Liver (tissue), 8 donors: ENCODE measurements at regions not wholly inside any gene's neighbourhood (a gene's known extent, or its start where the extent isn't known, plus 50 kb on each side); places are given as distances from the start of the nearest gene placed in this dataset.

Experiments
- DNase-seq: peaks from one replicate; pipeline ENCODE4 v3.0.0-alpha.2; 2017; ENCODE audit warnings: low spot score
- H3K27ac ChIP-seq, 2 donors: one replicate each; pipeline ENCODE4 v1.7.0; 2013; ENCODE audit warnings: inconsistent platforms in 2 of 2, low read length in 2 of 2, control low read depth in 1 of 2, low read depth in 1 of 2, mild to moderate bottlenecking in 1 of 2
- H3K27me3 ChIP-seq, 4 donors: one replicate each; pipeline versions ENCODE4 v1.6.1 to v1.7.0; 2013; ENCODE audit warnings: low read length in 3 of 4, inconsistent platforms in 1 of 4, mild to moderate bottlenecking in 1 of 4, moderate library complexity in 1 of 4; ENCODE audit not compliant: control insufficient read depth in 4 of 4, insufficient read depth in 4 of 4
- H3K36me3 ChIP-seq, 4 donors: one replicate each; pipeline versions ENCODE4 v1.6.1 to v1.7.0; 2013; ENCODE audit warnings: low read length in 3 of 4, mild to moderate bottlenecking in 3 of 4, low read depth in 1 of 4, moderate library complexity in 1 of 4; ENCODE audit not compliant: control insufficient read depth in 4 of 4, insufficient read depth in 3 of 4
- H3K4me1 ChIP-seq, 4 donors: one replicate each; pipeline versions ENCODE4 v1.6.1 to v1.7.0; 2013; ENCODE audit warnings: low read length in 3 of 4, mild to moderate bottlenecking in 3 of 4, moderate library complexity in 1 of 4; ENCODE audit not compliant: control insufficient read depth in 4 of 4, insufficient read depth in 4 of 4
- H3K4me3 ChIP-seq, 3 donors: one replicate each; pipeline versions ENCODE4 v1.6.1 to v1.7.0; 2013; ENCODE audit warnings: low read length in 3 of 3, control low read depth in 1 of 3, low read depth in 1 of 3, mild to moderate bottlenecking in 1 of 3
- H3K9ac ChIP-seq, 2 donors: one replicate each; pipeline ENCODE4 v1.7.0; 2013; ENCODE audit warnings: low read length in 2 of 2, mild to moderate bottlenecking in 2 of 2, moderate library complexity in 2 of 2, control low read depth in 1 of 2, low read depth in 1 of 2
- H3K9me3 ChIP-seq, 4 donors: one replicate each; pipeline versions ENCODE4 v1.6.1 to v1.7.0; 2013; ENCODE audit warnings: low read length in 3 of 4; ENCODE audit not compliant: control insufficient read depth in 4 of 4
- CTCF ChIP-seq: fragments of 150-350 bp; IDR thresholded peaks from 2 replicates; pipeline ENCODE4 v1.5.1; 2017; ENCODE audit warnings: improper control_type of control experiment, low read depth, low read length; ENCODE audit not compliant: missing input control
- EGR1 ChIP-seq, 2 donors: IDR thresholded peaks; 2 replicates each; pipeline ENCODE4 v1.6.1; 2016 to 2018; ENCODE audit warnings: antibody characterized with exemption in 2 of 2, low read depth in 2 of 2
- FOXA1 ChIP-seq: IDR thresholded peaks from 2 replicates; pipeline ENCODE4 v1.6.1; 2016; ENCODE audit warnings: antibody characterized with exemption
- HNF4A ChIP-seq, 2 donors: conservative IDR thresholded peaks; 2 replicates each; pipeline ENCODE4 v1.6.1; 2016; ENCODE audit warnings: antibody characterized with exemption in 2 of 2, mild to moderate bottlenecking in 2 of 2
- HNF4G ChIP-seq: IDR thresholded peaks from 2 replicates; pipeline ENCODE4 v1.6.1; 2016; ENCODE audit warnings: antibody characterized with exemption
- RXRA ChIP-seq, 2 donors: IDR thresholded peaks; 2 replicates each; pipeline ENCODE4 v1.6.1; 2017 to 2018; ENCODE audit warnings: antibody characterized with exemption in 2 of 2, mild to moderate bottlenecking in 1 of 2
- SP1 ChIP-seq: IDR thresholded peaks from 2 replicates; pipeline ENCODE4 v1.6.1; 2018; ENCODE audit warnings: antibody characterized with exemption, mild to moderate bottlenecking
- TAF1 ChIP-seq: conservative IDR thresholded peaks from 2 replicates; pipeline ENCODE4 v1.6.1; 2016; ENCODE audit warnings: antibody characterized with exemption, mild to moderate bottlenecking
- YY1 ChIP-seq: IDR thresholded peaks from 2 replicates; pipeline ENCODE4 v1.6.1; 2016; ENCODE audit warnings: antibody characterized with exemption, mild to moderate bottlenecking
- ZBTB33 ChIP-seq: IDR thresholded peaks from 2 replicates; pipeline ENCODE4 v1.6.1; 2016; ENCODE audit warnings: antibody characterized with exemption
- WGBS: extraction: QIAGEN DNeasy Blood & Tissue Kit; methylation state at CpG from one replicate; pipeline ENCODE4 v1.1.7; 2013; 5-methylcytosine and 5-hydroxymethylcytosine counted together
- TF ChIP-seq, protein P1 (sequence below): IDR thresholded peaks from 2 replicates; pipeline ENCODE4 v1.6.1; 2016; ENCODE audit warnings: antibody characterized with exemption, mild to moderate bottlenecking
- TF ChIP-seq, protein P2 (sequence below): IDR thresholded peaks from 2 replicates; pipeline ENCODE4 v1.6.1; 2016; ENCODE audit warnings: antibody characterized with exemption
- TF ChIP-seq, protein P3 (sequence below): IDR thresholded peaks from 2 replicates; pipeline ENCODE4 v1.6.1; 2016; ENCODE audit warnings: antibody characterized with exemption
- donor health status: healthy.
- donor health status: healthy.
- donor health status: healthy.
- donor health status: healthy.
- donor health status: healthy.

- no peak for DNase-seq
- TF ChIP-seq YY1, result no peak
- no peak for TF ChIP-seq HNF4A (conservative IDR thresholded peaks at IDR 0.05)
- no peak for TF ChIP-seq FOXA1
- Histone ChIP-seq H3K27me3 (peaks cover 0 to 4% (median 0%) of the 10 kb centered on the region in 4 donors), H3K9ac (no peak overlapping the region), H3K27ac (no peak overlapping the region), H3K36me3 (no peaks in the 10 kb centered on the region), H3K4me3 (no peak overlapping the region), H3K9me3 (peaks cover 0 to 2% (median 0%) of the 10 kb centered on the region in 4 donors), H3K4me1 (no peaks in the 10 kb centered on the region)
- 69% methylated on average over 3 of the region's 3 CpGs for WGBS
Observed at GRCh38 chr12:105585107-105585506, 254.6 kb downstream of the C12orf75 start.

GRCh38 chr12:105587237-105587636 is 256.7 kb downstream of the C12orf75 start:
- Histone ChIP-seq H3K4me1 (no peaks in the 10 kb centered on the region), H3K9ac (no peak overlapping the region), H3K27ac (no peak overlapping the region), H3K27me3 (peaks cover 0 to 2% (median 0%) of the 10 kb centered on the region in 4 donors), H3K9me3 (peaks cover 0 to 2% (median 0%) of the 10 kb centered on the region in 4 donors), H3K4me3 (no peak overlapping the region), H3K36me3 (no peaks in the 10 kb centered on the region)
- no peak for TF ChIP-seq SP1
- no peak for DNase-seq
- WGBS, result 67% methylated on average over 5 of the region's 5 CpGs

- peaks cover 0 to 2% (median 0%) of the 10 kb centered on the region in 4 donors for H3K27me3 ChIP-seq
- H3K36me3 ChIP-seq, result no peaks in the 10 kb centered on the region
- WGBS, result 84% methylated on average over 4 of the region's 4 CpGs
- H3K9ac ChIP-seq, result no peak overlapping the region
- H3K27ac ChIP-seq, result no peak overlapping the region
- TF ChIP-seq ZBTB33, result no peak
- TF ChIP-seq, protein P1, sequence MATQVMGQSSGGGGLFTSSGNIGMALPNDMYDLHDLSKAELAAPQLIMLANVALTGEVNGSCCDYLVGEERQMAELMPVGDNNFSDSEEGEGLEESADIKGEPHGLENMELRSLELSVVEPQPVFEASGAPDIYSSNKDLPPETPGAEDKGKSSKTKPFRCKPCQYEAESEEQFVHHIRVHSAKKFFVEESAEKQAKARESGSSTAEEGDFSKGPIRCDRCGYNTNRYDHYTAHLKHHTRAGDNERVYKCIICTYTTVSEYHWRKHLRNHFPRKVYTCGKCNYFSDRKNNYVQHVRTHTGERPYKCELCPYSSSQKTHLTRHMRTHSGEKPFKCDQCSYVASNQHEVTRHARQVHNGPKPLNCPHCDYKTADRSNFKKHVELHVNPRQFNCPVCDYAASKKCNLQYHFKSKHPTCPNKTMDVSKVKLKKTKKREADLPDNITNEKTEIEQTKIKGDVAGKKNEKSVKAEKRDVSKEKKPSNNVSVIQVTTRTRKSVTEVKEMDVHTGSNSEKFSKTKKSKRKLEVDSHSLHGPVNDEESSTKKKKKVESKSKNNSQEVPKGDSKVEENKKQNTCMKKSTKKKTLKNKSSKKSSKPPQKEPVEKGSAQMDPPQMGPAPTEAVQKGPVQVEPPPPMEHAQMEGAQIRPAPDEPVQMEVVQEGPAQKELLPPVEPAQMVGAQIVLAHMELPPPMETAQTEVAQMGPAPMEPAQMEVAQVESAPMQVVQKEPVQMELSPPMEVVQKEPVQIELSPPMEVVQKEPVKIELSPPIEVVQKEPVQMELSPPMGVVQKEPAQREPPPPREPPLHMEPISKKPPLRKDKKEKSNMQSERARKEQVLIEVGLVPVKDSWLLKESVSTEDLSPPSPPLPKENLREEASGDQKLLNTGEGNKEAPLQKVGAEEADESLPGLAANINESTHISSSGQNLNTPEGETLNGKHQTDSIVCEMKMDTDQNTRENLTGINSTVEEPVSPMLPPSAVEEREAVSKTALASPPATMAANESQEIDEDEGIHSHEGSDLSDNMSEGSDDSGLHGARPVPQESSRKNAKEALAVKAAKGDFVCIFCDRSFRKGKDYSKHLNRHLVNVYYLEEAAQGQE, result no peak
- TF ChIP-seq RXRA (IDR thresholded peaks at IDR 0.05), result no peak
- TF ChIP-seq CTCF, result no peak
- TF ChIP-seq EGR1 (IDR thresholded peaks at IDR 0.05; ENCODE audit: low read depth in 2 of 2), result no peak
- TF ChIP-seq, protein P2, sequence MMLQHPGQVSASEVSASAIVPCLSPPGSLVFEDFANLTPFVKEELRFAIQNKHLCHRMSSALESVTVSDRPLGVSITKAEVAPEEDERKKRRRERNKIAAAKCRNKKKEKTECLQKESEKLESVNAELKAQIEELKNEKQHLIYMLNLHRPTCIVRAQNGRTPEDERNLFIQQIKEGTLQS, result no peak
- no peak for TF ChIP-seq TAF1
- TF ChIP-seq, protein P3, sequence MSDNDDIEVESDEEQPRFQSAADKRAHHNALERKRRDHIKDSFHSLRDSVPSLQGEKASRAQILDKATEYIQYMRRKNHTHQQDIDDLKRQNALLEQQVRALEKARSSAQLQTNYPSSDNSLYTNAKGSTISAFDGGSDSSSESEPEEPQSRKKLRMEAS, result no peak
- no peak for TF ChIP-seq HNF4G
- H3K9me3 ChIP-seq, result peaks cover 0 to 2% (median 0%) of the 10 kb centered on the region in 4 donors
- H3K4me1 ChIP-seq, result no peaks in the 10 kb centered on the region
- H3K4me3 ChIP-seq, result no peak overlapping the region
- no peak for DNase-seq
Observed at GRCh38 chr12:105588106-105588505, 257.6 kb downstream of the C12orf75 start.
